K562 (cell line): ENCODE measurements at regions not wholly inside any gene's neighbourhood (a gene's known extent, or its start where the extent isn't known, plus 50 kb on each side); places are given as distances from the start of the nearest gene placed in this dataset.

Experiments
- ATAC-seq: fragments of 200-7000 bp; cut with Tn5 transposase; 3 replicates; pipeline ENCODE4 v1.9.1; 2020; ENCODE audit warnings: moderate library complexity
- BruUV-seq: library from RNA; stranded (reverse); fragments of 400-500 nt; replicated peaks from 2 replicates; lab custom pipeline; 2021; lab: Mats Ljungman, UMichigan
- CTCF ChIA-PET: fragments of 300-600 bp; formaldehyde crosslinking; extraction: SDS; loops from one replicate; lab custom pipeline; 2021; ENCODE audit warnings: low intra/inter-chr PET ratio; lab: Yijun Ruan, JAX
- POLR2A ChIA-PET: fragments of 300-600, 350-650 bp; sonication (Branson Sonifier 250); formaldehyde crosslinking; extraction: SDS; loops from one replicate; lab custom pipeline; 2021; ENCODE audit warnings: antibody characterized with exemption, inconsistent platforms; lab: Yijun Ruan, JAX
- DNase-seq, 4 experiments: peaks; one replicate each; pipeline versions ENCODE4 v3.0.0 to v3.0.0-alpha.2; 2011 to 2018; ENCODE audit warnings: low spot score in 3 of 4, mixed read lengths in 3 of 4; ENCODE audit errors: extremely low read depth in 1 of 4
- FAIRE-seq: peaks from 2 replicates; lab custom pipeline; 2011; peaks lifted over from hg19 to GRCh38; lab: Jason Lieb, UNC
- H2AFZ ChIP-seq: 2 replicates; pipeline ENCODE4 v1.6.0; 2011; ENCODE audit warnings: low read depth, low read length, control low read depth, inconsistent platforms
- H3K27ac ChIP-seq: fragments of 200-600 bp; 3 replicates; pipeline ENCODE4 v1.8.0; 2011; ENCODE audit warnings: low read depth, mild to moderate bottlenecking, control low read depth, inconsistent platforms, low read length, moderate library complexity, mixed read lengths; ENCODE audit errors: extremely low read depth
- H3K27me3 ChIP-seq, 2 experiments: fragments of 300-600 bp in 1 of 2; 2 replicates in 1 of 2; 3 replicates in 1 of 2; pipeline versions ENCODE4 v1.6.0 to v1.8.0; 2011; ENCODE audit warnings: inconsistent platforms in 2 of 2, low read length in 2 of 2, mild to moderate bottlenecking in 1 of 2, mixed read lengths in 1 of 2, moderate library complexity in 1 of 2; ENCODE audit not compliant: control insufficient read depth in 2 of 2, insufficient read depth in 2 of 2
- H3K36me3 ChIP-seq: fragments of 300-600 bp; 3 replicates; pipeline ENCODE4 v1.8.0; 2011; ENCODE audit warnings: mild to moderate bottlenecking, low read length, inconsistent platforms; ENCODE audit not compliant: control insufficient read depth, insufficient read depth
- H3K4me1 ChIP-seq, 2 experiments: fragments of 200-600 bp in 1 of 2; replicated peaks in 1 of 2; 2 replicates in 1 of 2; 3 replicates in 1 of 2; pipeline versions ENCODE4 v1.5.1 to v1.8.0; 2011; ENCODE audit warnings: inconsistent platforms in 2 of 2, low read length in 2 of 2, mild to moderate bottlenecking in 1 of 2, mixed read lengths in 1 of 2, moderate library complexity in 1 of 2; ENCODE audit not compliant: control insufficient read depth in 2 of 2, insufficient read depth in 2 of 2
- H3K4me2 ChIP-seq: 2 replicates; pipeline ENCODE4 v1.6.1; 2011; ENCODE audit warnings: low read length, control low read depth, inconsistent platforms, mixed read lengths; ENCODE audit not compliant: insufficient read depth
- H3K4me3 ChIP-seq: fragments of 200-600 bp; sonication (generic), shearing (Covaris generic); 2 replicates; pipeline ENCODE4 v1.5.1; 2016; ENCODE audit warnings: control low read depth, inconsistent platforms
- H3K79me2 ChIP-seq: fragments of 200-600 bp; 3 replicates; pipeline ENCODE4 v1.8.0; 2011; ENCODE audit warnings: low read length, inconsistent platforms; ENCODE audit not compliant: control insufficient read depth, insufficient read depth
- H3K9ac ChIP-seq, 2 experiments: 2 replicates each; pipeline versions ENCODE4 v1.6.0 to v1.6.1; 2011; ENCODE audit warnings: low read depth in 2 of 2, low read length in 2 of 2, control low read depth in 1 of 2, inconsistent platforms in 1 of 2, mild to moderate bottlenecking in 1 of 2, mixed read lengths in 1 of 2; ENCODE audit not compliant: insufficient read depth in 1 of 2
- H3K9me1 ChIP-seq: one replicate; pipeline ENCODE4 v1.6.0; 2011; ENCODE audit warnings: inconsistent platforms, mild to moderate bottlenecking, low read length, moderate library complexity; ENCODE audit not compliant: control insufficient read depth, insufficient read depth
- H3K9me3 ChIP-seq: replicated peaks from 2 replicates; pipeline ENCODE4 v1.5.1; 2011; ENCODE audit warnings: low read depth, low read length, inconsistent platforms; ENCODE audit not compliant: control insufficient read depth, insufficient read depth
- H4K20me1 ChIP-seq: replicated peaks from 2 replicates; pipeline ENCODE4 v1.6.1; 2011; ENCODE audit warnings: low read length, inconsistent platforms, mixed read lengths; ENCODE audit not compliant: control insufficient read depth, insufficient read depth
- HSF4 ChIP-seq: fragments of 250-450 bp; sonication (Bioruptor Pico); IDR thresholded peaks from 2 replicates; pipeline ENCODE4 v2.1.2; 2022; ENCODE audit warnings: mild to moderate bottlenecking, moderate library complexity, borderline replicate concordance
- SMARCA4 ChIP-seq: fragments of 450-650 bp; IDR thresholded peaks from 2 replicates; pipeline ENCODE4 v1.6.1; 2016
- ZNF143 ChIP-seq: sonication (generic); formaldehyde crosslinking; IDR thresholded peaks from 2 replicates; pipeline ENCODE4 v1.9.0; 2022; ENCODE audit warnings: mild to moderate bottlenecking, missing genetic modification reagents
- ZNF224 ChIP-seq: sonication (generic); formaldehyde crosslinking; IDR thresholded peaks from 2 replicates; pipeline ENCODE4 v1.8.0; 2022; ENCODE audit warnings: mild to moderate bottlenecking, missing genetic modification reagents
- WGBS: fragments of 100-300 bp; shearing (Covaris generic); methylation state at CpG from one replicate; pipeline ENCODE4 v1.1.6; 2016; ENCODE audit warnings: low coverage, mixed read lengths; ENCODE audit not compliant: insufficient coverage; ENCODE audit errors: missing lambda C conversion rate; 5-methylcytosine and 5-hydroxymethylcytosine counted together
- in situ Hi-C: fragments of 300-500 bp; cut with MboI; formaldehyde crosslinking; loops from 4 replicates; pipeline ENCODE4 v1.15.0; 2018; ENCODE audit warnings: inconsistent platforms, mixed read lengths
- intact Hi-C: fragments of 100-400 bp; cut with micrococcal nuclease; formaldehyde crosslinking; loops from 2 replicates; pipeline ENCODE4 v1.14.2; 2022

DNA sequence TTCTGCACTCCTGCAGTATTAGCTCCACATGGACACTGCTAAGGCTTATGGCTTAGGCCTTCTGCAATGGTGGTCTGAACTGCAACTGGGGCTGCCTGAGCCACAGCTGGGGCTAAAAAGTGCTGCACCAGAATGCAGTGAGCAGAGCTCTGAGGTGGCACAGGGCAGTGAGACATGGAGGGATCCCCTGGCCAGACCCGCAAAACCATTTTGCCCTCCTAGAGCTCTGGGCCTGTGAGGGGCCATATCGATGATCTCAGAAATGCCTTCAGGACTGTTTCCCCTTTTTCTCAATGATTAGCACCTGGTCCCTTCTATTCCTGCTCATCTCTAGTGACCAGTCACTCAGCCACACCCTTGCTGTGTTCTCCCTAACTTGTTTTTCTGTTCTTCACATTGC is 397.7 kb downstream of the UQCRFS1 start:
- H3K4me1 ChIP-seq, result no peaks in the 10 kb centered on the region
- no peaks in the 10 kb centered on the region for H3K9me1 ChIP-seq
- no TSS peak for BruUV-seq
- H3K27me3 ChIP-seq, result no peaks in the 10 kb centered on the region
- in situ Hi-C loops (no loop called here), intact Hi-C loops (no loop called here)
- H3K4me3 ChIP-seq, result no peak overlapping the region
- no peak for TF ChIP-seq ZNF143 (CRISPR knock-in tag)
- no peaks in the 10 kb centered on the region for H3K9me3 ChIP-seq
- H3K9ac ChIP-seq, result no peak overlapping the region
- no peak for DNase-seq
- H3K27ac ChIP-seq, result no peak overlapping the region
- CTCF ChIA-PET, result no interaction called here
- no peak overlapping the region for H3K4me2 ChIP-seq
- no peak for ATAC-seq
- no peak overlapping the region for H2AFZ ChIP-seq
- POLR2A ChIA-PET, result no interaction called here
- WGBS, result 0% methylated on average over 2 of the region's 2 CpGs
- no peaks in the 10 kb centered on the region for H4K20me1 ChIP-seq
- H3K79me2 ChIP-seq, result no peaks in the 10 kb centered on the region
- H3K36me3 ChIP-seq, result no peaks in the 10 kb centered on the region
- no peak for FAIRE-seq

- no peaks in the 10 kb centered on the region for H3K9me3 ChIP-seq
- ATAC-seq, result no peak
These were observed 418.6 kb downstream of the UQCRFS1 start for GRCh38 chr19:28794301-28794700.

More at GRCh38 chr19:28794301-28794700, 418.6 kb downstream of the UQCRFS1 start:
- Histone ChIP-seq H3K4me3 (no peak overlapping the region), H3K9me1 (no peaks in the 10 kb centered on the region), H3K4me2 (no peak overlapping the region), H3K27ac (no peak overlapping the region), H3K79me2 (no peaks in the 10 kb centered on the region), H3K4me1 (peaks cover 0 to 10% of the 10 kb centered on the region in 2 experiments; a peak in 2 of 5 replicates), H2AFZ (no peak overlapping the region), H3K9ac (no peak overlapping the region), H4K20me1 (no peaks in the 10 kb centered on the region), H3K36me3 (no peaks in the 10 kb centered on the region), H3K27me3 (peaks cover 0 to 5% of the 10 kb centered on the region in 2 experiments; a peak in 2 of 5 replicates)
- WGBS, result 5% methylated on average over 3 of the region's 3 CpGs
- no peak for FAIRE-seq
- no peak for TF ChIP-seq HSF4 (CRISPR knock-in tag)
- TF ChIP-seq SMARCA4, result no peak
- no peak for TF ChIP-seq ZNF224 (CRISPR knock-in tag)
- intact Hi-C loops, result no loop called here
- in situ Hi-C loops, result no loop called here
- DNase-seq, result no peak
- BruUV-seq, result no TSS peak
- ChIA-PET POLR2A (no interaction called here), CTCF (no interaction called here)
